ENCODE measurements at regions not wholly inside any gene's neighbourhood (a gene's known extent, or its start where the extent isn't known, plus 50 kb on each side); places are given as distances from the start of the nearest gene placed in this dataset.
"Not testable (repeated sequence)": the region's sequence is repeated elsewhere in the genome, so short reads cannot be mapped to it uniquely, and the experiment has no call there.

DNA sequence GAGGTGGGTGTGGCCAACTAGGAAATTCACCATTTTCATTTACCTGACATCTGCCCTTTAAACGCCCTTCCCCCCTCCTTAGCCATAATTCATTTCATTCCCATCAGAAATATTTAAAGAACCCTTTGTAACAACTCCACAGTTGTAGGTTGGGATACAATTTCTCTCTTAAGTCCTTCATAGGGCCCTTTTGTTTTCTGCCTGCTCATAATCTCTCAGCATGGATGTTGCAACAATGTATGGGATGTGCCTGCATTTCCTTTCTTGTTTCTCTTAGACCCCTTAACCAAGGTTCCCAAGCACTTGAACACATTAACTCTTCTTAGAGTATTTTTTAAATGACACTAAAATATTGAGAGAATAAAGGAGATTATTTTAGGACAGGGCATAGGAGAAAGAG is 51.7 kb upstream of the MYO10 start:
- peaks cover 0 to 2% of the 10 kb centered on the region in 2 experiments for H3K27me3 ChIP-seq (ENCODE audit: control insufficient read depth in 1 of 2, insufficient read depth in 1 of 2, low read length in 2 of 2)
- 76% methylated on average over 1 of the region's 1 CpG for WGBS
- H3K9ac ChIP-seq (ENCODE audit: low read length), result no peak overlapping the region

DNA sequence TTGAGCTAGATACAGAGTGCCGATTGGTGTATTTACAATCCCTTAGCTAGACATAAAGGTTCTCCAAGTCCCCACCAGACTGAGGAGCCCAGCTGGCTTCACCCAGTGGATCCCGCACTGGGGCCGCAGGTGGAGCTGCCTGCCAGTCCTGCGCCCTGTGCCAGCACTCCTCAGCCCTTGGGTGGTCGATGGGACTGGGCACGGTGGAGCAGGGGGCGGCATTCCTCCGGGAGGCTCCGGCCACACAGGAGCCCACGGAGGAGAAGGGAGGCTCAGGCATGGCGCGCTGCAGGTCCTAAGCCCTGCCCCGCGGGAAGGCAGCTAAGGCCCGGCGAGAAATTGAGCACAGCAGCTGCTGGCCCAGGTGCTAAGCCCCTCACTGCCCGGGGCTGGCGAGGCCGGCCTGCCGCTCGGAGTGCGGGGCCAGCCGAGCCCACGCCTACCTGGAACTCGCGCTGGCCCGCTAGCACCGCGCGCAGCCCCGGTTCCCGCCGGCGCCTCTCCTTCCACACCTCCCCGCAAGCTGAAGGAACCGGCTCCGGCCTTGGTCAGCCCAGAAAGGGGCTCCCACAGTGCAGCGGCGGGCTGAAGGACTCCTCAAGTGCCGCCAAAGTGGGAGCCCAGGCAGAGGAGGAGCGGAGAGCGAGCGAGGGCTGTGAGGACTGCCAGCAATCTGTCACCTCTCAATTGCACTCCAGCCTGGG is 54.9 kb upstream of the MYO10 start:
- H2BK12ac ChIP-seq (ENCODE audit: low read length in 2 of 2); H2AK5ac ChIP-seq (ENCODE audit: low read length, severe bottlenecking); DNase-seq; H3K79me1 ChIP-seq (replicated peaks; ENCODE audit: low read length, poor library complexity, severe bottlenecking); H2BK5ac ChIP-seq (ENCODE audit: low read depth, low read length, poor library complexity, severe bottlenecking); H3K27ac ChIP-seq (ENCODE audit: low read length, poor library complexity, severe bottlenecking); H2AFZ ChIP-seq (ENCODE audit: low read depth, low read length); H4K8ac ChIP-seq (ENCODE audit: low read length); H2BK15ac ChIP-seq (ENCODE audit: low read depth, poor library complexity, severe bottlenecking); H3K36me3 ChIP-seq (ENCODE audit: control insufficient read depth in 1 of 2, insufficient read depth in 2 of 2, low read depth in 1 of 2, low read length in 2 of 2); H3K4ac ChIP-seq (ENCODE audit: low read depth in 1 of 2, low read length in 2 of 2); H3K14ac ChIP-seq (ENCODE audit: low read length in 2 of 2); H3K23ac ChIP-seq (ENCODE audit: low read length in 2 of 2); H3K9me3 ChIP-seq (ENCODE audit: control insufficient read depth, low read length); H3K18ac ChIP-seq (ENCODE audit: low read depth in 1 of 2, low read length in 2 of 2); H3K27me3 ChIP-seq (ENCODE audit: control insufficient read depth in 1 of 2, insufficient read depth in 1 of 2, low read length in 2 of 2); H3K4me3 ChIP-seq (ENCODE audit: insufficient read depth in 1 of 2, low read depth in 1 of 2, low read length in 2 of 2); H2BK120ac ChIP-seq (ENCODE audit: low read depth, low read length); H3K9ac ChIP-seq (ENCODE audit: low read length); H3K4me1 ChIP-seq (ENCODE audit: control insufficient read depth, insufficient read depth, low read depth, low read length); H3K4me2 ChIP-seq (ENCODE audit: low read length, poor library complexity, severe bottlenecking): not testable (repeated sequence)
- WGBS, result 97% methylated on average over 38 of the region's 43 CpGs
- peak overlapping the region; percentile 70 for H4K91ac ChIP-seq (ENCODE audit: low read length)

More for the DNA sequence above, 51.7 kb upstream of the MYO10 start:
- H2BK120ac ChIP-seq (ENCODE audit: low read depth, low read length), result no peak overlapping the region
- no peak overlapping the region for H2BK12ac ChIP-seq (ENCODE audit: low read length in 2 of 2)
- no peaks in the 10 kb centered on the region for H3K36me3 ChIP-seq (ENCODE audit: control insufficient read depth in 1 of 2, insufficient read depth in 2 of 2, low read depth in 1 of 2, low read length in 2 of 2)
- no peak overlapping the region for H2BK15ac ChIP-seq (ENCODE audit: low read depth, poor library complexity, severe bottlenecking)
- H3K14ac ChIP-seq (ENCODE audit: low read length in 2 of 2), result no peak overlapping the region
- H3K4ac ChIP-seq (ENCODE audit: low read depth in 1 of 2, low read length in 2 of 2), result no peak overlapping the region
- H4K8ac ChIP-seq (ENCODE audit: low read length), result no peak overlapping the region
- H2BK5ac ChIP-seq (ENCODE audit: low read depth, low read length, poor library complexity, severe bottlenecking), result no peak overlapping the region
- no peaks in the 10 kb centered on the region for H3K9me3 ChIP-seq (ENCODE audit: control insufficient read depth, low read length)
- H3K79me1 ChIP-seq (replicated peaks; ENCODE audit: low read length, poor library complexity, severe bottlenecking), result no peaks in the 10 kb centered on the region
- H2AK5ac ChIP-seq (ENCODE audit: low read length, severe bottlenecking), result no peak overlapping the region
- no peak overlapping the region for H3K18ac ChIP-seq (ENCODE audit: low read depth in 1 of 2, low read length in 2 of 2)
- no peak overlapping the region for H3K23ac ChIP-seq (ENCODE audit: low read length in 2 of 2)
- no peak overlapping the region for H3K27ac ChIP-seq (ENCODE audit: low read length, poor library complexity, severe bottlenecking)
- no peak overlapping the region for H3K4me2 ChIP-seq (ENCODE audit: low read length, poor library complexity, severe bottlenecking)
- no peak overlapping the region for H3K4me3 ChIP-seq (ENCODE audit: insufficient read depth in 1 of 2, low read depth in 1 of 2, low read length in 2 of 2)
- peaks cover 3% of the 10 kb centered on the region for H3K4me1 ChIP-seq (ENCODE audit: control insufficient read depth, insufficient read depth, low read depth, low read length)
- H4K91ac ChIP-seq (ENCODE audit: low read length), result no peak overlapping the region
- no peak for DNase-seq
- H2AFZ ChIP-seq (ENCODE audit: low read depth, low read length), result no peak overlapping the region

DNA sequence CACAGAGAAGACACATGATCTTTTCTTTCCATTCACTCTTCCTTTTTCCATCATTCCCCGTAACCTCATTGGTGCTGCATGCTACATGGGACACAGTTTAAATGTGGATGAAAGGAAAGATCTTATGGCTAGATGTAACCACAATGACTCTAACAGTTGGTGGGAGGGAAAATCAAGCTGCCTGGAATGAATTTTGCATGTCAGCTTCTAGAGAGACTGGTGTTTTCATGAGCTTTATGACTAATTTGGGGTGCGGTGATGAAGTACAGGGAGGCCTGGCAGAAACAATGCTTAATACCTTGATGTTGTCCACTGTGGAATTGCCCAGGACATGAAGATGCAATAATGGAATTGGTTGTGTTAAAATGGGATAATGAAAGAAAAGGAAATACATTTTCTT is 55.9 kb upstream of the MYO10 start:
- Histone ChIP-seq H2BK120ac (ENCODE audit: low read depth, low read length) (no peak overlapping the region), H3K9ac (ENCODE audit: low read length) (no peak overlapping the region), H2BK5ac (ENCODE audit: low read depth, low read length, poor library complexity, severe bottlenecking) (no peak overlapping the region), H4K8ac (ENCODE audit: low read length) (no peak overlapping the region), H3K14ac (ENCODE audit: low read length in 2 of 2) (no peak overlapping the region), H3K27ac (ENCODE audit: low read length, poor library complexity, severe bottlenecking) (no peak overlapping the region), H3K36me3 (ENCODE audit: control insufficient read depth in 1 of 2, insufficient read depth in 2 of 2, low read depth in 1 of 2, low read length in 2 of 2) (no peaks in the 10 kb centered on the region), H3K9me3 (ENCODE audit: control insufficient read depth, low read length) (no peaks in the 10 kb centered on the region), H3K18ac (ENCODE audit: low read depth in 1 of 2, low read length in 2 of 2) (no peak overlapping the region), H3K4me2 (ENCODE audit: low read length, poor library complexity, severe bottlenecking) (no peak overlapping the region), H3K4me1 (ENCODE audit: control insufficient read depth, insufficient read depth, low read depth, low read length) (peaks cover 4% of the 10 kb centered on the region), H3K4me3 (ENCODE audit: insufficient read depth in 1 of 2, low read depth in 1 of 2, low read length in 2 of 2) (no peak overlapping the region), H2AFZ (ENCODE audit: low read depth, low read length) (no peak overlapping the region), H3K27me3 (ENCODE audit: control insufficient read depth in 1 of 2, insufficient read depth in 1 of 2, low read length in 2 of 2) (no peaks in the 10 kb centered on the region), H2AK5ac (ENCODE audit: low read length, severe bottlenecking) (no peak overlapping the region), H3K23ac (ENCODE audit: low read length in 2 of 2) (no peak overlapping the region), H4K91ac (ENCODE audit: low read length) (no peak overlapping the region), H2BK12ac (ENCODE audit: low read length in 2 of 2) (no peak overlapping the region), H3K4ac (ENCODE audit: low read depth in 1 of 2, low read length in 2 of 2) (no peak overlapping the region), H3K79me1 (replicated peaks; ENCODE audit: low read length, poor library complexity, severe bottlenecking) (no peaks in the 10 kb centered on the region), H2BK15ac (ENCODE audit: low read depth, poor library complexity, severe bottlenecking) (no peak overlapping the region)
- WGBS, result 86% methylated on average over 2 of the region's 2 CpGs
- peak; percentile 61 for DNase-seq

DNA sequence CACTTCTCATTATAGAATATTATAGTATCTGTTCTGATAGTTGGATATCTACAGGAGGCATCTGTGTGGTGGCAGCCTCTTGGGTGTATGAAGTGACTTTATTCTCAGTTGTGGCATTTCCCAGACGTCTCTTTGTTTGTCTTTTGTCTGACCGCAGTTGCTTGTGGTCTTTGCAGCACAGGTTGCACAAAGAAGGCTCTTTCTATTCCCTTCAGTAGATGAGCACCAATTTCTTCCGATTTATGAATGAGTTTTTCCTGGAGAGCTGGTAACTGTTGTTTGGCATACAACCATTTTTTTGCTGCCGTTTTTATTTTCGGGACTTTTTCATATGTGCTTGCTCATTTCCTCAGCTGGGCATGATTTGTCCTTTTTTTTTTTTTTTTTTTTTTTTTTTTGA is 56.4 kb upstream of the MYO10 start:
- no peak overlapping the region for H3K4me3 ChIP-seq (ENCODE audit: insufficient read depth in 1 of 2, low read depth in 1 of 2, low read length in 2 of 2)
- peaks cover 4% of the 10 kb centered on the region for H3K4me1 ChIP-seq (ENCODE audit: control insufficient read depth, insufficient read depth, low read depth, low read length)
- H3K27me3 ChIP-seq (ENCODE audit: control insufficient read depth in 1 of 2, insufficient read depth in 1 of 2, low read length in 2 of 2), result no peaks in the 10 kb centered on the region
- no peaks in the 10 kb centered on the region for H3K9me3 ChIP-seq (ENCODE audit: control insufficient read depth, low read length)
- H2BK15ac ChIP-seq (ENCODE audit: low read depth, poor library complexity, severe bottlenecking), result no peak overlapping the region
- no peak overlapping the region for H2BK12ac ChIP-seq (ENCODE audit: low read length in 2 of 2)
- H3K14ac ChIP-seq (ENCODE audit: low read length in 2 of 2), result no peak overlapping the region
- H2BK5ac ChIP-seq (ENCODE audit: low read depth, low read length, poor library complexity, severe bottlenecking), result no peak overlapping the region
- no peak for DNase-seq
- no peak overlapping the region for H3K18ac ChIP-seq (ENCODE audit: low read depth in 1 of 2, low read length in 2 of 2)
- H2BK120ac ChIP-seq (ENCODE audit: low read depth, low read length), result no peak overlapping the region
- no peak overlapping the region for H2AK5ac ChIP-seq (ENCODE audit: low read length, severe bottlenecking)
- no peak overlapping the region for H3K4ac ChIP-seq (ENCODE audit: low read depth in 1 of 2, low read length in 2 of 2)
- H3K79me1 ChIP-seq (replicated peaks; ENCODE audit: low read length, poor library complexity, severe bottlenecking), result no peaks in the 10 kb centered on the region
- H3K9ac ChIP-seq (ENCODE audit: low read length), result no peak overlapping the region
- no peak overlapping the region for H3K4me2 ChIP-seq (ENCODE audit: low read length, poor library complexity, severe bottlenecking)
- H4K8ac ChIP-seq (ENCODE audit: low read length), result no peak overlapping the region
- no peaks in the 10 kb centered on the region for H3K36me3 ChIP-seq (ENCODE audit: control insufficient read depth in 1 of 2, insufficient read depth in 2 of 2, low read depth in 1 of 2, low read length in 2 of 2)
- H3K27ac ChIP-seq (ENCODE audit: low read length, poor library complexity, severe bottlenecking), result no peak overlapping the region
- H4K91ac ChIP-seq (ENCODE audit: low read length), result no peak overlapping the region
- no peak overlapping the region for H2AFZ ChIP-seq (ENCODE audit: low read depth, low read length)
- H3K23ac ChIP-seq (ENCODE audit: low read length in 2 of 2), result no peak overlapping the region
- WGBS, result 83% methylated on average over 5 of the region's 5 CpGs
